ENCODE measurements at regions not wholly inside any gene's neighbourhood (a gene's known extent, or its start where the extent isn't known, plus 50 kb on each side); places are given as distances from the start of the nearest gene placed in this dataset.

DNA sequence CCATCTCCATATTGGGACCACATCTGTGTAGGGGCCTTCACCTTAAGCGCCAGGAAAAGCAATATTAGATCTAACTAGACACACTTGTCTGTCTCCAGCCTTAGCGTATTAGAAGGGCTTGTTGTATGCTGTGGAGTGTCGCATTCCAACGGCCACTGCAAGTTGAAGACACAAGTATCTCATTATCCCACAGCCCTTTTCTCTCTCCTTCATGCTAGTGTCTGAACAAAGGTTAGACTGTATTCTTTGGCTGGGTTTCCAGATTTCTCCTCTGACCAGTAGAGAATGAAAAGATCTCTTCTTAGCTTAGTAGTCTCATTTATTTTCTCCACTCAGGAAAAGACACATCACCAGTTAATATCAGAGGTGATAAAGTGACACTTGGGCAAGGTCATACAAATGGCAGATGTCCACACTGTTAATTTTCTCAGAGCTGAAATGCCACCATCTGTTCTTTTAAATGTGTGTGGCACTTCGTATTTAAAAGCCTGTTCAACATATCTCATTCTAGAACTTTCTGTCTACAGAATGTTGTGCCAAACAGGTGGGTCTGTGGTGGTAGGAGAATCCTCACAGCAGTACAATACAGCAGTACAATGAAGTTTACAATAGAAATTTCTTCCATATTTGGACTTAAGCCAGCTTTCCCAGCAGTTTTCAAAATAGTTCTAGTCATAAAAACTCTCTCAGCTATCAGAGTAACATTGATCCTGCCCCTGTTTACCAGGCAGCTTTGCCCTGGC is 94.0 kb upstream of the ITGA6 start:
- DNase-seq: no peak

DNA sequence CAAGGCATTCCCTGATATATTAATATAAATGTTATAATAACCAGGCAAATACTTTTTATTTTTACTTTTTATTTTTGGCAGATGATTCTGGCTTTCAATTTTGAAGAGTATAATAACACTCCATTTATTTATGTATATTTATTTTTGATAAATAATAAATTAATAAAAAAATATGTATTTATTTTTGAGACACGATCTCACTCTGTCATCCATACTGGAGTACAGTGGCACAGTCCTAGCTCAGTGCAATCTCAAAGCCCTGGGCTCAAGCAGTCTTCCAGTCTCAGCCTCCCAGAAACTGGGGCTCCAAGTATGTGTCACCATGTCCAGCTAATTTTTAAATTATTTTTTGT is 93.4 kb upstream of the ITGA6 start:
- no peak for DNase-seq

DNA sequence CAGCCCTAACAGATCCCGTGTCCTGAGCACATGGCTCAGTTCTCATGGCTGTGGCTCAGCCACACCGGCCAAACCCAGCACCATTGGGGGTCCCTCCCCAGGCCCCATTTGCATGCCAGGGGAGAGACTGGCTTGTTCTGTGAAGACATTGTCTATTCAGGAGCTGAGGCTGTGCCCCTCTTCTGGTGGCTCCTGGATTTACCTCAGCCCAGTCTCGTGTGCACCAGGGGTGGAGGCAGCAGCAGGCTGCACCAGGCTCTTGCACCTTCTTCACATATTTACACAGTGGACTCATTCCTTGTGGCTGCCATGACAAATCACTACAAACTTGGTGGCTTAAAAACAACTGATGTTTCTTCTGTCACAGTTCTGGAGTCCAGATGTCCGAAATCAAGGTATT is 92.4 kb upstream of the ITGA6 start:
- no peak for DNase-seq

GRCh38 chr2:172335736-172336135 is 91.7 kb upstream of the ITGA6 start:
- no peak for DNase-seq

DNA sequence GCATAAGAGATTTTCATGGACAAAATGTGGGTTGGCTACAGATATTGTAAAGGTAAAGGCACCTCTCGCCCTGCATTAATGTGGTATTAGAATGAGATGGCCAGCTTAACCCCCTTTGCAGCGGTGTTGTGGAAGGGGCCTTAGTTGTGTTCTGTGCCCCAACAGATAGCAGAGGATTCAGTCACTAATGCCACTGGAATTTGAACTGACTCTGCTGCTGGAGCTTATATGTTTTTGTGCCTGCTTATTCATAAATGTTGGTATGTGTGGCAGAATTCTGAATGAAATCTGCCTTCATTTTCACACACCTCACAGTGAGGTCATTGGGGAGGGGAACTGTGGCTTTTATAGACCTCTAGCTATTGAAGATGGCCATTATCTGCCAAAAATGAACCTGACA is 90.7 kb upstream of the ITGA6 start:
- DNase-seq: no peak

DNA sequence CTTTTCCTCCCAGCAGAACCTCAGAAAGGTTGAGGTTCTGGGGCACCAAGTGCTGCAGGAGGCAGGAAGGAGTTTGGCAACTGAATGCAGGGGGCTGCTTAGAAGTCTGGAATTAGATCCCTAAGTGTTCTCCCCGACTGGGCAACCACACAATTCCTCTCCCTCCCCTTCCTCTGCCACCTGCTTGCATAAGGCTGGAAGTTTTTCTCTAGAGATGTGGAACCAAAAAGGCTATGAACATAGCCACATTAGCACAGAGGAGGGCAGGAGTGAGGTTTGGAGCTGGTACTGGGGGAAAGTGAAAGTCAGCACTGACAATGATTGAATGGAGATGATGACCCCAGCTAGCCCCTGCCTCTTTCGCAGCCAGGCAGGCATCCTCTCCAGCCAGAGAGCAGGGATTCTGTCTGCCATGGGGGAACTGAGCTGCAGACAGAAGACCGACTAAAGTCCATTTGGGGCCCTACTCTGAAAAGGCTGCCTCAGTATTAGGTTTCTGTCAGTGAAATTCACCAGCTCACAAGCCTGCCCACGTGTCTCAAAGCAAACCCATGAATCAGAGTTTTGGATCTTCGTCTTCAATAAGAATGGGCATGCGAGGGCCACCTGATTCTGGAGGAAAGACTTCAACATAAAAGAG is 87.9 kb upstream of the ITGA6 start:
- no peak for DNase-seq

GRCh38 chr2:172340394-172340793 is 87.0 kb upstream of the ITGA6 start:
- no peak for DNase-seq

- no peak for DNase-seq
These were observed 85.3 kb upstream of the ITGA6 start for GRCh38 chr2:172342078-172342477.

DNA sequence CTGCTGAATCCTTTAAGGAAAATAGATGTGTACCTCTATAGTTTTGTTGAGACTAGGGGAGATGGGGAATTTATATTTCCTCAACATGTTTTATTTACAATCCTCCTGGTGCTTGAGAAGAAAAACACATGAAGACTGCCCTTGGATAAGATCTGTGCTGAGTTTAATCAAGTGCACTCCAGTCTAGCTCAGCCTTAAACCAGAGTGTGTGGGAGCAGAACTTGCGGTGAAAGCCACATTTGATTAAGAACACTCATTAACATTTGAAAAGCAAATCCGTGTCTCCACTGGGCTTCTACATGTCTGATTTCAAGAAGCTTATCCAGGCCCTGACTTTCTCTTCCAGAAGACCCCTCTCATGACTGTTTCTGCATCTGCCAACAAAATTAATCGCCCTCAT is 84.8 kb upstream of the ITGA6 start:
- no peak for DNase-seq

DNA sequence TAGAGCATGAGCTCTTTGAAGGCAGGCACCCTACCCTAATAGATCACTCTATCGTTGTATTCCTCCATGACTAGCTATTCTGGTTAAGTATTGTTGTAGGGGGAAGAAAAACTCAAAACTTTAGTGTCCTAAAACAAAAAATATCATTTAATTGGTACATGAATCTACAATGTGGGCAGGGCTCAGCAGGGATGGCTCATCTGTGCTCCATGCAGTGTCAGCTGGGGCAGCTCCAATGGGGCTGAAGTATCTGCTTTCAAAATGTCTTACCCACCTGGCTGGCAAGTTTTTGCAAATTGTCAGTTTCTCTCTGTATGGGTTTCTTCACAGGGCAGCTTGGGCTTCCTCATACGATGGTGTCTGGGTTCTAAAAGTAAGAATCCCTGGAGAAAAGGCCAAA is 83.2 kb upstream of the ITGA6 start:
- no peak for DNase-seq

DNA sequence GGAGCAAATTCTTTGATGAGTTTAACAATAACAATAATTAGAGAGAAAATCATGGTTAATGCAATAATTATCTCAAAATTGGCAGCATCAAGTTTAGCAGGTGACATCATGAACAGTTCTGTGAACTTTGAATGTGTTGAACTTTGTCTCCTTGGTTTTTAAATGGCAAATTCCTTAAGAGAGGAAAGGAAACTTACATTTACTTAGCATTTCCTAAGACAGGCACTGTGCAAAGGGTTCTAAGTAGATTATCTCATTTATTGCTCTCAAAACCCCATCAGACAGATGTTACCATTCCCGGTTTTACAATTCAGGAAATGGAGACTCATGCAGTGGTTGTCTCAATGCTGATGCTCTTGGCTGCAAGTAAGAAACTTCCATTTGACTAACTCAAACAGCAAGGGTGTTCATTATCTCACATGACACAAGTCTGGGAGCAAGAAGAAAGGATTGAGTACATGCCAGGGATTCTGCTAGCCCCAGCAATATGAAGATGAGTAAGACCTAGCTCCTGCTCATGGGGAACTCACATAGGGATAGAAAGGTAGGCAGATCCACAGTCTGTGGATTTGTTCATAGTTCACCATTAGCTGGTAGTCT is 81.3 kb upstream of the ITGA6 start:
- no peak for DNase-seq

DNA sequence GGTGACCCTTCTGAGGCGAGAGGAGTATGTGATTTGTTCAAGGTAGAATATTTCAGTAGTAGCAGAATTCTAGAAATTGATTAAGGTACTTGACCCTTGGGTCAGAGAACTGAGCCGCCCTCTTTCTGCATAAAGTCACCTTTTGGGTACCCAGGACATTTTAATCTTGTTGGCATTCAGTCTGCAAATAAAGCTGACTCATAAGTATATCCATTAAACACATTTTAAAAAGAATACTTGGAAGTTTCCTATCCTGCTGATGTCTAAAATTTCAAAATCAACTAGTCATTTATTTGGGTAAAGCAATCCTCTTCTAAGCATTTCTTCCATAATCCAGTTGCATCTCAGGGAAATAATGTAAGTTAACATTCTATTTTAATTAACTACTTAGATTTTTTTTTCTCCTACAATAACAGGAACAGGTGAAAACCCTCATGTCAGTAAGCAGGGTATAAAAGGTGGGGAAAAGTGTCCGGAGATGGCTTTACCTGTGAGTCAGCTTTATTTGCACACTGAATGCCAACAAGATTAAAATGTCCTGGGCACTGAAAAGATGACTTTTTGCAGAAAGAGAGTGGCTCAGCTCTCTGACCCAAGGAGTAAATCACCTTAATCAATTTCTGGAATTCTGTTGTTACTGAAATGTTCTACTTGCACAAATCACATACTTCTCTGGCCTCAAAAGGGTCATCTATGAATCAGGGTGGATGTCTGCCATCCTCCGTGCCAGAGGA is 78.7 kb upstream of the ITGA6 start:
- DNase-seq: no peak

- no peak for DNase-seq
These were observed 76.4 kb upstream of the ITGA6 start for GRCh38 chr2:172350839-172351479.

DNA sequence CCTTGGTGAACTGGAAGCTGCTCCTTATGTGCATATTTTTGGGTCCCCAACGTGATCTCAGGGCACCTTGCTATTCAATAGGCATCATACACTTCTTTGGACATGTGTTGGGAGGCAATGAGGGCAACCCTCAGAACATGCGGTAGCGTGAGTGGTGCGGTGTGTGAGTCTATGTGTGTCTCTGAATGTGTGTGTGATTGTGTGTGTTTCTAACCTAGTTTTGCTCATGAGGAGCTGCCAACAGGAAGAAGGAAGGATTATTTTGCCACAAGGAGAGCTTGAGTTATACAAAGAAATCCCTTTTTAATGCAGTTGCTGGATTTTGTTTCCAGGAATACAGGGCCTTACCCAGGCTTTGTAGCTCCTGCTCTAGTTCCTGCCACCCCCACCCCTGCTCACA is 75.8 kb upstream of the ITGA6 start:
- DNase-seq: no peak

DNA sequence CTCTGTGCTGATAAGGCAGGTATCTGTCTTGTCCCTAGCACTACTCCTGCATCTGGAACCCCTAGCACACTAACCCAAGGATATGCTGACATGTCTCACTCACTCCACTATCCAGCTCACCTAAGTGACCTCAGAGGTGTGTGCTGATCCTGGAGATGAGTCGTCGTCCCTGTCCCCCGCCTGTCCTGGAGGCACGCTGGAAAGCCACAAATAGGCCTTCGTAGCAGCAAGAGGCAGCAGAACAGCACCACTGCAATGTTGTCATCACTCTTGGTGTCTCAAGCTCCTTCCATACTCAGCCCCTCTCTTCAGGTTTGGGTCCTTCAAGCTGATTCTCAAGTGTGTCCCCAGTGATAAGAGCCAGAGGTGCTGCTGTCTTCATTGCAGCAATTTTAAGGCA is 73.0 kb upstream of the ITGA6 start:
- no peak for DNase-seq

GRCh38 chr2:172357442-172357841 is 69.9 kb upstream of the ITGA6 start:
- no peak for DNase-seq

- DNase-seq: no peak
These were observed 68.5 kb upstream of the ITGA6 start for GRCh38 chr2:172358691-172359556.

- no peak for DNase-seq
These were observed 66.0 kb upstream of the ITGA6 start for GRCh38 chr2:172361360-172361759.

GRCh38 chr2:172361840-172362239 is 65.5 kb upstream of the ITGA6 start:
- DNase-seq: no peak

GRCh38 chr2:172364261-172364660 is 63.1 kb upstream of the ITGA6 start:
- no peak for DNase-seq

- DNase-seq: no peak
These were observed 60.7 kb upstream of the ITGA6 start for GRCh38 chr2:172366596-172367150.

- DNase-seq: no peak
These were observed 56.4 kb upstream of the ITGA6 start for GRCh38 chr2:172370821-172371455.

Data from SHP77 (cell line).